ENCODE measurements at regions not wholly inside any gene's neighbourhood (a gene's known extent, or its start where the extent isn't known, plus 50 kb on each side); places are given as distances from the start of the nearest gene placed in this dataset.

GRCh38 chr13:22696433-22696832 is 484.3 kb upstream of the SGCG start:
- no peak for TF ChIP-seq POLR2A (IDR thresholded peaks at IDR 0.05; ENCODE audit: low read length)
- no peak for TF ChIP-seq GATA1 (IDR thresholded peaks at IDR 0.05; ENCODE audit: low read depth, low read length)
